ENCODE measurements at regions not wholly inside any gene's neighbourhood (a gene's known extent, or its start where the extent isn't known, plus 50 kb on each side); places are given as distances from the start of the nearest gene placed in this dataset.

DNA sequence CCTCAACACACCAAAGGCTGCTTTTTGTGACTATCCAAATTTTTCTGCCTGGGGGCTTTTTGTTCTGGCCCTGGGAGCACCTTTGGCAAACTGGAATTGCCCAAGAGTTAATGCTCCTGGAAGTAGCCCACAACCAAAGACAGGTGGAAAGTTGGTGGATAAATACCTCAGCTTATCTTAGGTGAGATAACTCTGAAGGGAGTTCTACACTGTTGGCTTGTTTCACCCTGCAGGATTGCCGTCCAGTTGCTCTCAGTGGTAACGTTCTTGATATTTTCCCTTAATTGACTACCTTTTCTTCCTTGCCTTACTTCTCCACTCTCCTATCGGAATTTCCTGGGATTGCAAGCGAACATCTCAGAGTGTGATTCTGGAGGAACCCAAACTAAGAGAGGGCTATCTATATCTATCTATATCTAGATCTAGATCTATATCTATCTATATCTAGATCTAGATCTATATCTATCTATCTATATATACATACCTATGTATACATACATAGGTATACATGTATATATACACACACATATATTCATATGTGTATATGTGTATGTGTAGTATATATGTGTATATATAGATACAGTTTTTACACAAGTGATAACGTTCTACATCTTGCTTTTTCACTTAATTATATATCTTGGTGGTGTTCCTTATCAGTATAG, 82.6 kb upstream of the DHX15 start:
- no peak for DNase-seq

DNA sequence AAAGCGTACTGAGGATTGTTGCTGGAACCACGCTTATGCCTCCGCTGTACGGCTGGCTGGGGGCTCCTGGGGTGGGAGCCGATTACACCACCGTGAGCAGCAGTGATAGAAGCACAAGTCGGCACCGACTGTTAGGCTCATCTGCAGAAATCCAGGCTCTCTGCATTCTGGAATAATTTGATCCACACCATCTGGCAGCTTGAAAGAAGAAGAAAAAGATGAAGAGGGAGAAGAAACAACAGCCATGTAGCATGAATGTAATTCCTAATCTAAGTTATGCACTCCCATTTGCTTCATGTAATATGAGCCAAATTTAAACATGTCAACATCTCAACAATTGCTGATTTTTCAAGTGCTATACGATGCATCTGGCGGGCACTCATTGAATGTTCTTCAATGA, 84.6 kb upstream of the DHX15 start:
- no peak for DNase-seq

DNA sequence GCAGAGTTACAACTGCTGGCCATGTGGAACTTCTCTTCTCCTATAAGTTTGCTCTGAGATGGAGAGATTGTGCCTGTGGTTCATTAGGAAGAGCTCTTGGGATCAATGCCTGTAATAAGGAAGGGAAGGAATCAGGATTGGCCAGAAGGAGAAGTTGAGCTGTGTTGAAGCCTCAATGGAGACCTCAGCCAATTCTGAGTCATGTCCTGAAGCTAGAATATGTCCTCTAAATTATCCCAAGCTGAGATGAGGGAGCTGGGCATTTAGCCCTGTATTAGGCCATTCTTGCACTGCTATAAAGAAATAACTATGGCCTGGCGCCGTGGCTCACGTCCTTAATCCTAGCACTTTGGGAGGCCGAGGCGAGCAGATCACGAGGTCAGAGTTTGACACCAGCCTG, 85.4 kb upstream of the DHX15 start:
- no peak for DNase-seq

DNA sequence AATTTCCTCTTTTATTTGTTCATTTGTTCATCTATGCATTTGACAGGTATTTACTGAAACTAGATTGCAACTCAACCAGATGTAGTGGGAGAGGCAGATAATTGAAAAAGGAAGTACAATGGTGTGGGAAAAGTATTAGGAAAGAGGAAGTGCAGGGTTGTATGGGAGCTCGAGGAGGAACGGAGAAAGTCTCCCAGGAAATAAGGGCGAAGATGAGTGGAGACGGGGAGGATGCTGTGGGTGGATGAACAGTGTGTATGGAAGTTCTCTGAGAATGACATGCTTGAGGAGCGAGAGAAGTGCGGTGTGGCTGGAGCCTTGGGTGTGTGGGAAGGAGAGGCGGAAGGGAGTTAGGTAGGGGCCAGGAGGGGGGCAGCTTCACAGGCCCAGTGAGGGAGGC, 87.5 kb upstream of the DHX15 start:
- DNase-seq, result no peak

DNA sequence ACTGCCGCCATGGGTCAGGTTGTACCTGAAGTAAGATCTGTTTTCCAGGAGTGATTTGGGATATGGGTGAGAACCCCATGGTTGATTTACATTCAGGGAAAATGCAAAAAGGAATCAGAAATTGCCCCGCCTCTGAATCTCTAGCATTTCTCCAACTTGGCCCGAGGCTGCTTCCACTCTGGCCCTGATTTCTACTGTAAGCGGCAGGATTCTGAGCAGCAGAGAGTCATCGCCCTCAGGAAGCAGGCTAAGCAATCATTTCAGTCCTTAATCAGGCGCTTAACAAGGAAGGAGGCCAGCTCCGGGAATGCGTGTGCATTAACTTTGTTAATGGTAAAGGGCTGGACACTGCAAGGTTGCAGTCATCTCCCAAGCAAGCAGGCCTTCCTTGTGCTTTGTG, 88.5 kb upstream of the DHX15 start:
- DNase-seq, result no peak

DNA sequence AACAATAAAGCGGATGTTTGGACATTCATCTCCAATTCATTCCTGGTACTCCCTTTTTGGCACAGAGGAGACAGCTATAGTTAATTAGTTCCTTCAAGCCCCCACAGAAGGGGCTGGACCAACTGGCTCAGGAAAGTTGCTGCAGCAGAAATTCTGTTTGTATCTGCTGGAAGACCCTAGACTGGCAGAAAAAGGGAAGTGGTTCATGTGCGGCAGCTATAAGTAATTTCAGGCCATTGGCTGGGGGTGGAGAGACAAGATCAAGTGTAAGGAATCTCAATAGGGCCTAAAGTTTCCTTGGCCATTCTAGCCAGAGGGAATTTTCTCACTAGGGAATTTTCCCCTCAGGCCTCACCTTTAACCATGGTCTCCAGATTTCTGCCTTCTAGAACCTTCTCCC, 89.9 kb upstream of the DHX15 start:
- no peak for DNase-seq

DNA sequence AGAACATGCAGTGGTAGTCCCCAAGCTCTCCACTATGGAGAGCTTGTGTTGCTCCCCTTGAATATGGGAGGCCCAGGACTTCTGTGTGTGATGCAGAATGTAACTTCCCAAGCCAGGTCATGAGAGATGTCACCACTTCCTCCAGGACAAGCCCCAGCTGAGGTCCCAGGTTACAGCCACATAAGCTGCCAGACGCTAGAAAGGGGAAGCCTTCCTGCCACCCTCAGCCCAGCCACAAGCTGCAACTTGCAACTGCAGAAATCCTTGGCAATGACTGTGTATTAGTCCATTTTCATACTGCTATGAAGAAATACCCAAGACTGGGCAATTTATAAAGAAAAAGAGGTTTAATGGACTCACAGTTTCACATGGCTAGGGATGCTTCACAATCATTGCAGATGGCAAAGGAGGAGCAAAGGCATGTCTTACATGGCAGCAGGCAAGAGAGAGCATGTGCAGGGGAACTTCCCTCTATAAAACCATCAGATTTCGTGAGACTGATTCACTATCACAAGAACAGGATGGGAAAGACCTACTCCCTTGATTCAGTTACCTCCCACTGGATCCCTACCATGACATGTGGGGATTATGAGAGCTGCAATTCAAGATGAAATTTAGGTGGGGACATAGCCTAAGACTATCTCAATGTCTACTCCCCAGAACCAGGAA, 91.5 kb upstream of the DHX15 start:
- no peak for DNase-seq

DNA sequence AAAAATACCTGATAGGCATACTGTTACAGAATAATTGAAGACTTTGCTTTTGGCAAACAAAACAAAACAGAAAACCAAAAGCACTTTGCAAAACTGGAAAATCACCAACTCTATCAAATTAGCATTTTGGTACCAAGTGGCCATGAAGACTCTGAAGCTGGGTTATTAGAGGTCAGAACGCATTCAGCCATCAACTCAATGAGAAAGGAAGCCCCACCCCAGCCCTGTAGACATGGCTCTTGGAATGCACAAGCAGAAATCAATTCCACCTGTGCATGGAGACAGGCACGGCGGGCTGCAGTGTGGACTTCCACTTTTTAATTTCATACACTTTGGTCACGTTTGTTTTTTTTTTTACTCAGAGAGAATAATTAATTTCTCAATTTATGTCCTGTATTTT, 93.6 kb upstream of the DHX15 start:
- no peak for DNase-seq

DNA sequence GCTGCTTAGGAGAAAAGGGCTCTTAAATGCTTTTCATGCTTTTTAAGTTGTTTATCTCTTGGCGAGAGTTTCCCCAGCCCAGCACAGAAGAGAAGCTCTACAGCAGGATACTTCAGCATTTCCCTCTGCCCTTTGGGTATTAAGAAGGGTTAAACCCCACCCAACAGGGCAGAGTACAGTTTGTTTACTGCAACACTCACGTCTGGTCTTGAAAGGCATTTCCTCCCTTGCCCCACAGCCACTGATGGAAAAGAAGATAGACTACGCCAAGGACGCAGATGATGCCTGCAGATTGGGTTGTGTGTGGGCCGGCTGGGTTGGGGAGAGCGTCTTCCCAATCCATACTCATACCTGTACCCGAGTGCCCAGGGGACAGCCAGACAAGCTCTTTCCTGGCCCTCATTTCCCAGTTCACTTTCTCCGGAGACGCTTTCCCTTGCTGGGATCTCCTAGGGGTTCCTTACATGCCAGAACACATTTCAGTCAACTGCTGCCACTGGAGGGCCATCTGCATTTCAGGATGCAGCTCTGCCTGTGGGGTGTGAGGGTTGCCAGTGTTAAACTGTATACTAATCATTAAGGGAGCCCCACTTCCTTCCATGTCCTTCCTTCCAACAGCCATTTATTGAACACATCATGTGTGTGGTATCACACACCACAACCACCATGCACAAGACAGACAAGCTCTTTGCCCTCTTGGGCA, 96.5 kb upstream of the DHX15 start:
- no peak for DNase-seq

DNA sequence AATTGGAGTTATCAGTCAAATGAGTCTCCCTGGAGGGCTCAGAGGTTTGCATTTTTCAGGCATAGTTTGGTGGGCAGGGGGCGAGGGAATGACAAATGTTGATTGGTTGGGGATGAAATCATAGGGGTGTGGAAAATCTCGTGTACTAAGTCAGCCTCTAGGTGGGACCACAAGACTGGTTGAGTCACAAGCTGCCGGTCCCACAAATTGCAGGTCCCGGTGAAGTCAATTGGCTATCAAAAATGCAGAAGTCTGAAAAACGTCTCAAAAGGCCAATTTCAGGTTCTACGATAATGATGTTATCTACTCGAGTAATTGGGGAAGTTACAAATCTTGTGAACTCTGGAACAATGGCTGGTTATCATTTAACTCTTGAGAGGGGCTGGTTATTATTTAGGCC, 98.8 kb upstream of the DHX15 start:
- DNase-seq, result no peak

DNA sequence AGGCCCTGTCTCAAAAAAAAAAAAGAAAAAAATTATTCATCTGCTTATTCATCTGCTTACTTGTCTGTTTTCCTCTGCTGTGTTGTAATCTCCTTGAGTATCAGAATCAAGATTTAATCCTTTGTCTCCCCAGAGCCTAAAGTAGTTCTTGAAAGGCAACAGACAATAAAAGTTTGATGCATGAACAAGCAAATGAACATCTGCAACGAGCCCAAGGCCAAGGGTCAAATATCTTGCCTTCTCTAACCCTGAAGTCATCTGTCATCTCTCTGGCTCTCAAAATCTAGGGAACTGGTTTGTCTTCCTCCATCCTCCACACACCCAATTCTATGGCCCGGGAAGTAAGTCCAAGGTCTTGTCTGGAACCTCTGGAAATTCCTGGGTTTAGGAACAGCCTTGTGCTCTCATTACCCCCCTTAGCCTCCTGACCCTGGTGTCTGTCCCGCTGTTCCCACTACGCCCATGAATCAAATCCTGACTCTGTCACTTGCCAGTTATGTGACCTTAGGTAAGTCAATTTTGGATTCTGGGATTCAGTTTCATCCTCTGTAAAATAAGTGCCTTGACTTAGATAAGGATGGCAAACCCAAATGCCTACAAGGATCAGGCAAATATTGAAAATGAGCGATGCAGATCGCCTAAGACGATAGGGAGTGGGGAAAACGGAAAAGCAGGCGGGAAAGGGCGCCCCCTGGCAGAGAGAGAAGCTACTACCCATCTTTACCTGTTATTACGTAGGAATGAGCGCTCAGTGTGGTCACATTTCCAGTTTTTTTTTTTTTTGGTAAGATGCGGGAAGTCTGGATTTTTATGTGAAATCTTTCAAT, 102.7 kb upstream of the DHX15 start:
- DNase-seq, result no peak

DNA sequence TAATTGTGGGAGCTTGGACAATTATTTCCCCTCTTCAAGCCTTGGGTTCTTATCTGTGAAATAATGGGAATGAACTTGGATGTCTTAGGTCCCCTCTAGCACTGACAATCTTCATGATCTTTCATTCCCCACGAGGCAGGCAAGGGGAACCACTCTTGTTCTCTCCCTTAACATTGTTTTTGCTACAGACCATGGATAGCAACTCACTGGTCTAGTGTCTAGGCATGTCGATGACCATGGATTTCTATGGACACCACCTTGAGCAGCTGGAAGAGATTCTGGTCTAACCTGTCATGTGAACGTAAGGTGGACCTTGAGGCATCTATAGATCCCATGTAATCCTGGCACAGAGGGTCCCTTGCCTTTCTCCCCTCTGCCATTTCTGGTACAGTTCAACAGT, 104.1 kb upstream of the DHX15 start:
- no peak for DNase-seq

DNA sequence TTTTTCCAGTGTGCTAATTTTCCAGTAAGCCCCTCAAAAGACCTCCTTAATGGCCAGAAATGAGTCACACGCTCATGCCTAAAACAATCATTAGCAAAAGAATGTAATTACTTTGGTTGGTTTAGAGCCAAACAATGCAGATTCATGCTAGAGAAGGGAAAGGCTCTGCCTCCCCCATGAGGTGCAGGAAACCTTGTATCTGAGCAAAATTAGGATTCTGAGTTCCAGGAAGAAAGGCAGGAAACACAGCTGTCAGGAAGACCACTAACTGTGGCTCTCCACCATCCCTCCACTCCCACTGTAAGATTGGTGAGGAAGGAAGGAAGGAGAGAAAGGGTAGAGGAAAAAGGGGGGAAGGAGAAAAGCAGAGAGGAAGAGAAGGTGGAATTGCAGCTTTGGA, 104.9 kb upstream of the DHX15 start:
- no peak for DNase-seq

DNA sequence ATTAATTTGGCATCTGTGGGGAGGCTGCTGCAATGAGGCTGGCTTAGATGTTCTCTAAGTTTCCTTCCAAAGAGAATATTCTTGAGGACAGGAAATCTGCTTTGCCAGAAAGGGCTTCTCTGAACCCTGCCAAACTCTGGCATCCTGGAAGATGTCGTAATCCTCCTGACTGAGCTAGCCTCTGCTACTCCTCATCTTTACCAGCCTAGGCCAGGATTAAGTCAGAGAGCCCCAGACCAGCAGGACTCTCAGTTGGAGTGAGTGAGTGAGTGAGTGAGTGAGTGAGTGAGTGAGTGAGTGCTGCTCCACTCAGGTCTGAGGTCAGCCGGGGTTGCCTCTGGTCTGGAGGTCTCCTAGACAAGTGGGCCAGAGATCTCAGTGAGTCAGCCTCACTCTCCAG, 104.9 kb upstream of the SOD3 start:
- DNase-seq, result no peak

DNA sequence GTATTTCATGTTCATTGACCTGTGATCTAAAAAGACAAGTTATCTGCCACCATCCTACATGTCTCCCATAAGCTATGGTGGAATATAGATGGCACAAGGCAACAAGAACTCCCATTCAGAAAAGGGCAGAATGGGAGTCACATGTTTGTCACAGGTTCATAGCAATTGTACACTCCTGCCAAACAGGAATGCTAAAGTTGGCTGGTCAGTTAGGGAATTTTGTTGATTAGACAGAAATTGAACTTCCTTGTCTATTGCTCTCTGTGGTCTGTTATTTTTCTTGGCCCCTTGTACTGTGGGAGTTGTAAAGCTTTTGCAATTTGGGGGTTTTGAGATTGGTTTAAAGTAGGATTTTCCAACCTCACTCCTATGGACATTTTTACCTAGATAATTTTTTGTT, 101.7 kb upstream of the SOD3 start:
- DNase-seq, result no peak

DNA sequence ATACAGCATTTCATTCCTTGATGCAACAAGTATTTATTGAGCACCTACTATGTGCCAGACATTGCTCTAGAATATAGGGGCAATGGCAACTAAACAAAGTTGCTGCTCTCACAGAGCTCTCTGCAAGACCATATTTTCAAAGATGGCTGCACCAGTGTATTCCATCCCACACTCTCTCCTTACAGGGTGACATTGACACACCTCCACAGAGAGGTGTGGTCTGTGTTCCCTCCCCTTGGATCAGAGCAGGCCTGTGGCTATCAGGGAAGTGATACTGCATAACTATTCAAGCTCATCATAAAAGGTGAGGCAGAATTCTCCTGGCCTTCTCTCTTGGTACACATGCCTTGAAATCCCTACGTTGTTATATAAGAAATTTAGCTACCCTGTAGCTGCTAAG, 95.3 kb upstream of the SOD3 start:
- no peak for DNase-seq

DNA sequence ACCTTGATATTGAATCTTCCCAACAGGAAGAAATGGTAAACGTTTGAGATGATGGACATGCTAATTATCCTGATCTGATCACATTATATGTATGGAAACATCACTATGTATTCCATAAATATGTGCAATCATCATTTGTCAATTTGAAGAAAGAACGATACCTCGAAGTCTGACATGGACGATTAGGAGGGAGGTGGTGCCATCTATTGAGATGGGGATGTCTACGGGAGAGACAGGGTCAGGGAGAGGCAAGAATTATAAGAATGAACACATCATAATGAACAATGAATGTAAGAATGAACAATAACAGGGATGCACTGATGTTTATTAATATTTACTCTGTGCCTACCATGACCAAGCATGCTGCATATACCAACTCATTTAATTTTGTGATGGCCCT, 93.7 kb upstream of the SOD3 start:
- peak in 1 of 2 donors; percentile 19 for DNase-seq

DNA sequence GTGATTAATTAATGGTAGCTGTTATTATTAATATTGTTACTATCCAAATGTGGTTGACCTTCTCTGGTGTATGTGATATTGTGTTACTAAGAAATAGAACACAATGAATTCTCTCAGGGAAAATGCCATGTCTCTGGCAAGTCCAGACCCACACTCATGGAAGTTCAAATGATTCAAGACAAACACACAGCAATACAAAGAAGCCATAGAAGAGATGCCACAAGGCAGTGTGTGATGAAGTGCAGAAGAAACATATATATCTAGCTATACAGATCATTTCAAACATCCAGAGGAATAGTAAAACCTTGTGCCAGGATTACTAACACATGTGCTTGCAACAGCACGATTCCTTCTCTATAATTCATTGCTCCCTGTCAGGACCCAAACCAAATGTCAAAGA, 93.1 kb upstream of the SOD3 start:
- no peak for DNase-seq

DNA sequence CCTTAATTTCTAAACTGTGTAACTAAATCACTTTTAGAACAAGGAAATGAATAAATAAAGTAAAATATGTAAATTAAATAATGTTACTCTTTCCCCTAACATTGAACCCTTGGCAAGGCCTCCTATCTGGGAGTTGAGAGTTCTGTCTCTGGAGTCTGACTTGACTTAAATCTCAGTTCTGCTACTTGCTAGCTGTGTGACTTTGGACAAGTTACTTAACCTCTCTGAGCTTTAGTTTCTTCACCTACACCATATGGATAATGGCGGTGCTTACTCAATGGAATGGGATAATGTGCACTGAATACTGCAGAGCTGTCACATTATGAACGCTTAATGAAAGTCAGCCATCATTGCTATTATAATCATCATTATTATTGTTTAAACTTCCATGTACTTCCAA, 92.1 kb upstream of the SOD3 start:
- DNase-seq, result no peak

DNA sequence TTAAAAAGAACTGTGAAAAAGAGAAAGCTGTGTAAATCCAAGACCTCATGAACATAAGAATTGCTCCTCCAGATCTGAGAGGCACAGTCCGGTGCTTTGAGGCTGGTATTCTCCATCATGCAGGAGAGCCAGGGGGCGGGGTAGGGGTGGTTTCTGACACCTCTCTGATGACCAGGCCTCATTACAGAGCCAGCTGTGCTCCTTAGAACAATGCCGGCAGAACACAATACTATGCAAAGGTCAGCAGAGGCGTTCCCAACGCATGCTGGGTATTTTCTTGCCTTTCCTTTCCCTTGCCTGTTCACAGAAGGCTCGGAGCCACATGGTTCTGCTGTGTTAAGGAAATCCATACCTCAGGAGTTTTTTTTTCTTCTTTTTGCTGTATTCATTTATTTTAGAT, 91.2 kb upstream of the SOD3 start:
- no peak for DNase-seq

DNA sequence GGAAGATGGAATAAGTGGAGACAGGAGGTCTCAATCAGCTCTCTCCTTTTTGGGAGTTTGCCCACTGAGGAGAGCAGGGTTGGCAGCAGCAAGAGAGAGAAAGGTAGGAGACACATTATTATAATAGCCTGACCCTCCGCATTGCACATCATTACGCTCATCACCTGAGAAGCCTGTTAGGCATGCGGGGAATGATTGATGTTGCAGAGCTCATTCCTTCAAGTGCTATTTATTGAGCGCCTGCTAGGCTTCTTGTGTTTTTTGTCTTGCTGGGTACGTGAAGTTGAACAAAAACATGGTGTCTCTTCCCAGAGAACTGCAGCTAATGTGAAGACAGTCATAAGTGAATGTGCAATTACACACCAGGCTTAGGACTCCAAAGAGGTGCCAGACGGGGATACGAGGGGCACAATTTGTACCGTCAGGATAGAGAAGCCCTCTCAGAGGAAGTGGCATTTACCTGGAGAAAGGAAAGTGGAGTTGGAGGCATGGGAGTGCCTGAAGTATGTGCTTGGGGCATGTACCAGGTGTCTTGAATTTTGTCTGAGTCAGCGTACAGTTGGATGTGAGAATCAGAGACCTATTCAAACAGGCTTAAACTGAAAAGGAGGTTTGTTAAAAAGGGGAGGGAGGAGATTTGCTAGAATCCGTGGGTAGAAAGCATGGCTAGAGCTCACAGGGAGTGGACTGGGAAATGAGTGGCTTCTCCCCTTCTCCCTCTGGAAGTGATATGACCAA, 90.2 kb upstream of the SOD3 start:
- no peak for DNase-seq

DNA sequence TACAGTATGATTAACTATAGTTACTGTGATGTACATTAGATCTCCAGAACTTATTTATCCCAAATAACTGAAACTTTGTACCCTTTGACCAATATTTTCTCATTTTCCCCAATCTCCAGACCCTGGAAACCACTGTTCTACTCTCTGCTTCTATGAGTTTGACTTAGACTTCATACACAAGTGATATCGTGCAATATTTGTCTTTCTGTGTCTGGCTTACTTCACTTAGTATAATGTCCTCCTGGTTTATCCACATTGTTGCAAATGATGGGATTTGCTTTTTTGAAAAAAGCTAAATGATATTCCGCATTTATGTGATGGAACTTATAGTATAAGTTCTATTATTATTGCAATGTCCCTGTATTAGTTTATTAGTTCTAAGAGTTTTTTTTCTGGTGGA, 81.8 kb upstream of the SOD3 start:
- no peak for DNase-seq

DNA sequence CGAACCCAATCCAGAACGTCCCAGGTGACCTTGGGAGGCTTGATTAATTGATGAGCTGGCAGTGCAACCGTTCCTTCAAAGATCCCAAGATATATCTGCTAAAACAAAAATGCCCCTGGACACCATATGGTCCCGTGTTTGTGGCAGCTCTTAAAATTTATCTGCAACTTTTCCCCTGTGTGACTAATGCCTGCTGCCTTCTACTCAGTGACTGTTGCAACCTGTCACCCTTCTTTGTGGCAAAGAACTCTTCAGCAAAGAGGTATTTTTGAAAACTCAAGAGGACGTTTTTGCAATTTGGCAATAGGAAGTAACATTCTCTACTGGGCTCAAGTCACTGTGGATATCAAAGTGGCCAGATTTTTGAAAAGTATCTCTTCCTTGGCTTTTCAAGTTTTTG, 75.8 kb upstream of the SOD3 start:
- no peak for DNase-seq
